DMS53 (cell line): ENCODE measurements at regions not wholly inside any gene's neighbourhood (a gene's known extent, or its start where the extent isn't known, plus 50 kb on each side); places are given as distances from the start of the nearest gene placed in this dataset.
"Not testable (repeated sequence)": the region's sequence is repeated elsewhere in the genome, so short reads cannot be mapped to it uniquely, and the experiment has no call there.

Source experiments
- DNase-seq: peaks from one replicate; lab custom pipeline; 2025; lab: John Stamatoyannopoulos, UW

- DNase-seq: no peak
Observed at GRCh38 chr1:194067772-194068171, 881.4 kb upstream of the B3GALT2 start.

DNA sequence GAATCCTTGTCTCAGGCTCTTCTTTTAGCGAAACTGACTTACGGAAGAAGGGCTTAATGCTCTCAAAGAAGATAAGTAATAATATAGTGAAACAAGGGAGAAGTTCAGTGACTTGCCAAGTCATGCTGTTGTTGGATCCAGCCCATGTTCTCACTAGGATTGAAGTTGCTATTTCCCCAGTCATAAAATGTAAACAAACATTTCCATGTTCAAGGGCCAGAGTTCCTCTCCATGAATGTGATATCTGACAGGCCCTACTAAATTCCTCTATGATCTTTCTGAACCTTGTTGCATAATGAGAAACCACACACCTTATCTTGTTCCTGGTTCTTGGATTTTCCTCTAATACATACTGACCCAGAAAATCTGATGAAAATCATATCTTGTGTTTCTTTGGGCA lies 876.5 kb upstream of the B3GALT2 start:
- peak; percentile 15 for DNase-seq

GRCh38 chr1:194062526-194062925 lies 876.1 kb upstream of the B3GALT2 start:
- DNase-seq: no peak

DNA sequence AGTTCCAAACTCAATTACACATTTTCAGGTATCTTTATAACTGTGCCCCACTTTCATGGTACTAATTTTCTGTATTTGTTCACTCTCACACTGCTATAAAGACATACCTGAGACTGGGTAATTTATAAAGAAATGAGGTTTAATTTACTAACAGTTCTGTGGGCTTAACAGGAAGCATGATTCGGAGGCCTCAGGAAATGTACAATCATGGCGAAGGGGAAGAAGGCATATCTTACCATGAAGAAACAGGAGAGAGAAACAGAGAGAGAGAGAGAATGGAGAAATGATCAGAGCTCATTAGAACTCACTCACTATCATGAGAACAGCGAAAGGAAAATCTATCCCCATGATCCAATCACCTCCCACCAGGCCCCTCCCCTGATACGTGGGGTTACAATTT lies 874.1 kb upstream of the B3GALT2 start:
- no peak for DNase-seq

GRCh38 chr1:194058268-194058667 lies 871.9 kb upstream of the B3GALT2 start:
- not testable (repeated sequence) for DNase-seq

- no peak for DNase-seq
Observed at GRCh38 chr1:194056169-194056568, 869.8 kb upstream of the B3GALT2 start.

DNA sequence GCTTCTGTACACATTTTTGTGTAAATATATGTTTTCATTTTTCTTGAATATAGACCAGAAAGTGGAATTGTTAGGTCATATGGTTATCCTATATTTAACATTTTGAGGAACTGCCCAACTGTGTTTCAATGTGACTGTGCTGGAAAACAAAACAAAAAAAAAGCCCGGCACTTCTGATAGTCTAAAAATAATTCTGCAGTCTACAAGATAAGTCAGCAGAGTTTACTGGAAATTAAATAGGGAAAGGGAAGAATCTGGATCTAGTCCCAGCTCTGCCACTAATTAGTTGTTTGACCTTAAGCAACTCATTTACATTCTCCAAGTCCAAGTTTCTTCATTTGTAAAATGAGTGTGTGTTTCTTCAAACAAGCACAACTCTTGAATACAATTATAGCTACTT lies 869.1 kb upstream of the B3GALT2 start:
- DNase-seq: no peak

GRCh38 chr1:194052514-194053338 lies 866.3 kb upstream of the B3GALT2 start:
- DNase-seq: no peak

DNA sequence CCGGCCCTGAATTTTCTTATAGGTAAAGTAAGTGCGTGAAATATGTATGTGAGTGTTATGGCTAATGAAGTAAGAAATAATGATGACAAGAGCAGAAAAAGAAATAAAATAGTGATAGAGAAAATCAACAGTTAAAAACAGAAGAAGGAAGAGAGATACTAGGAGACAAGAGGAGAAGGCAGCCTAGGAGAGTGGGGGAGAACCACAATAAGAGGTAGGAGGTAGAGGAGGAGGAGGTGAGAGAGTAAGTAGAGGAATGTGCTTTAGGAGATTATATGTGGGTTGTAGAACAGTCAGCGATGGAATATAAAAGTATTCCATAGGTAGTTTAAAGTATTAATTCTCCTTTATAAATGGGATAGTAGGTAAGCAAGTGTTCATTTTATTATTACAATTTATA lies 861.5 kb upstream of the B3GALT2 start:
- no peak for DNase-seq

DNA sequence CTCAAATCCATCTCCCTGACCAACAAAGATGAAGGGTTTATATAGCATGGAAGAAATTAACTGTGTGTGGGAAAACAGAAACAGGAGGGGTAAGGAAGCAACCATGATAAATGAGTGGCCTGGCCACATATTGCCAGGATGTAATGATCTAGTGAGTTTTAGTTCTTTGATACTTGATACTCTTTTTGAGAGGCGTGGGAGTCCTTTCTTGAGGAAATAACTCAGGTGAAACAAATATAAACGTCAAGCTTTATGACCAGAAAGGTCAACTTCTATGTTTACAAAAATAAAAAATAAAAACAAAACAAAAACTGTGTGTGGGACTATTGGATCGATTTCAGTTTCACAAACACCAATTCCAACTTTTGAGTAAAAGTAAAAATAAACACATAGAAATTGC lies 860.8 kb upstream of the B3GALT2 start:
- DNase-seq: peak; percentile 34

DNA sequence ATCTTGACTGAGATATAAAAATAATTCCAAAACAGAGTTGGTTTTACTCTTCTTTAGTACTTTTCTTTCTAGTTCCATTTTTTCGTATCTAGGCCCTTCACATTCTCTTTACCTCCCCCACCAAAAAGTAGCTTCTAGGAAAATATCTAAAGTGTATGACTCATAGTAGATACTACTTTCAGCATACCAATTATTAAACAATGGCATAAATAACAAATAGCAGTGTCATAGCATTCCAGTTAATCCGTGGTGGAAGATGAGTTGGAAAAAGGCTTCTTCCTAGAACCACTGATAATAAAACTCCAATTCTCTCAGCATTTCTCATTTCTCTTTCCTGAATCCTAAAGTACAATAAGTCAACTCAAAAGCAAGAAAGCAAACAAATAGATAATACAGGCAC lies 859.0 kb upstream of the B3GALT2 start:
- DNase-seq: peak; percentile 49

GRCh38 chr1:194044892-194045291 lies 858.5 kb upstream of the B3GALT2 start:
- DNase-seq: no peak

GRCh38 chr1:194043984-194044755 lies 857.8 kb upstream of the B3GALT2 start:
- DNase-seq: peak; percentile 23

- DNase-seq: no peak
Observed at GRCh38 chr1:194042736-194043135, 856.3 kb upstream of the B3GALT2 start.

DNA sequence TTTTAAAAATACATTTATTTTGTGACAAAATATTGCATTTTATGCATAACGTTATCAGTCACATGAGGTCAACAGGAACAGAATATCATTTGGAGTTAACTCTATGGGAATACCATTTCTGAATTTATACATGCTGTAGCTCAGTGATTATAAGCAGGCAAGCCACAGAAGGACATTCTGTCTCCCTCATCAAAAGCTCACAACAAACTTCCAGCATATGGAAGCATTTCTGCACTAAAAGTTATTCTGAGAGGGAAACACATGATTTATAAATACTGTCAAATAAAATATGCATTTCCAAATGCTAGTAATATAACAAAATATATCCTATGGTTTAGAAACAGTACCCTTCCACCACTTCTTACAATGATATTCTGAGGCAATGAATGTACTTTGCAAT lies 854.1 kb upstream of the B3GALT2 start:
- no peak for DNase-seq

- no peak for DNase-seq
Observed at GRCh38 chr1:194039578-194039977, 853.2 kb upstream of the B3GALT2 start.

- DNase-seq: no peak
Observed at GRCh38 chr1:194033646-194034045, 847.2 kb upstream of the B3GALT2 start.

- no peak for DNase-seq
Observed at GRCh38 chr1:194028002-194028401, 841.6 kb upstream of the B3GALT2 start.

GRCh38 chr1:194026422-194026821 lies 840.0 kb upstream of the B3GALT2 start:
- DNase-seq: no peak

DNA sequence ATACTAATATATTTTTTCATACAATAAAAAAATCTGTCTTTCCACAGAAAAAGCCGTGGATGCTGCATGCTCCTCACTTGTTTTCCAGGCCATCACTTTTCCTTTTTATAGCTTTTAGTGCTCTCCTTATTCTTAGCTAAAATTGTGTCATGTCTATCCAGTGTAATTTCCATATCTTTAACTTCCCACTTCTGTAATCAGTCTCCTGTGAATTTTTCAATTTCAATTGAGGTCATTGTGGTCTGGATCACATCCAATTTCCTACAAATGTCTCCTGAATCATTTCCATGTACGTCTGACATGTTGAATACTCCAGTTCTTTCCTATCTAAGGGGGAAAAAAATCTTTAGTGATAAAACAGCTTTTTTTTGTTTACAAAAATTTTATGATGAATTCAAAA lies 838.2 kb upstream of the B3GALT2 start:
- peak; percentile 10 for DNase-seq

DNA sequence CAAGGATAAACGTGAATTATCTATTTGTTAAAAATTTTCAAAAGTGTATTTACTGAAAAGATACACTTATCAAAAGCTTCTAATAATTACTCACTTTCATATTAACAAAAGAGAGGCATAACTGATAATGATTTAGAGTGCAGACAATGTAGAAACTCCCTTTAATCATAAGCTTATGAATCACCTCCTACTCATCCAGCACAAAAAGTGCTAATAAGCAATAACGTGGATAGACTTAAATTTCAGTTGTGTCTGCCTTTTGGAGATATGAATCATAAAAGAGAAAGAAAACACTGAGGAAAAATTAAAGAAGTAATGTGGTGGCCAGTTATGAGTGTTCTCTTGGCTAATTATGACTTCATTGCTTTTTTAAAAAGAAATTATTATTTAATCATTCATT lies 827.6 kb upstream of the B3GALT2 start:
- DNase-seq: no peak

- DNase-seq: no peak
Observed at GRCh38 chr1:194013561-194013960, 827.1 kb upstream of the B3GALT2 start.

DNA sequence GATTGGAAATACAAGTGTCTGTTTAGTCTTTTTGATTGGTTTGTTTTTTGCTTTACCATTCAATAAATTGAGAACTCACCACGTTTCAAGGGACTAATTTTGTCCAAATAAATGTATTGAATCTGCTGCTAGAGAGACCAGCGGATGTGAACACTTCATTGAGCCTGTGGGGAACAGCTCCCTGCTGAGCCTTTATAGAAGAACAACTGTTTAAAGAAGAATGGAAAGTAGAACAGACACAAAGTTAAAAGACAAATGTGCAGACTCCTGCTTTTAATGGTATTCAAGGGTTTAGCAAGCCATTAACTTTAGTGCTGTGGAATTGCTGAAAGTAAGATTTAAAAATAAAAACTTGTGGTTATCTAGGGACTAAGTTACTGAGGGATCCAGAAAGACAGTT lies 817.7 kb upstream of the B3GALT2 start:
- DNase-seq: no peak
